Erythroblast (primary cell): ENCODE measurements at regions not wholly inside any gene's neighbourhood (a gene's known extent, or its start where the extent isn't known, plus 50 kb on each side); places are given as distances from the start of the nearest gene placed in this dataset.

Experiments
- GATA1 ChIP-seq: IDR thresholded peaks from 2 replicates; pipeline ENCODE4 v1.6.1; 2011; ENCODE audit warnings: low read depth, mild to moderate bottlenecking, control low read depth, low read length, moderate library complexity
- POLR2A ChIP-seq: IDR thresholded peaks from 2 replicates; pipeline ENCODE4 v1.6.1; 2011; ENCODE audit warnings: mild to moderate bottlenecking, low read length

DNA sequence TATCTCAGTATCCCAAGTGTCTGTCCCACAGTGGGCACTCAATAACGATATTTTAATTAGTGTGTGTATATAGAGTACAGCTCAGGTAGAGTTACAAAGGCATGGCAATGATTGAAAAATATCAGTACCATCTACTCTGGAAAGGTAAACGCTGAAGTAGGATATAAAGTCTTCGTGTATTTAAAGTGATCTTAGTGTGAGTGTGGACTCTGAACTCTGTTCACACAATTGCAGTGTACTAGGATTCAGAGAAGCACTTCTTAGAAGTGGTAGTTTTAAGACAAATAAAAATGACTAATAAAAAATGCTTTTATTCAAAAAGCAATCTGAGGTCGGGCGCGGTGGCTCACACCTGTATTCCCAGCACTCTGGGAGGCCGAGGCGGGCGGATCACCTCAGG is 62.9 kb upstream of the RAP2B start:
- TF ChIP-seq POLR2A (no peak), GATA1 (no peak)
